ENCODE measurements at regions not wholly inside any gene's neighbourhood (a gene's known extent, or its start where the extent isn't known, plus 50 kb on each side); places are given as distances from the start of the nearest gene placed in this dataset.

- TF ChIP-seq CTCF (IDR thresholded peaks at IDR 0.05): no peak
- TF ChIP-seq POLR2A (IDR thresholded peaks at IDR 0.05): no peak
Observed at GRCh38 chr1:187454010-187454409, 625.3 kb downstream of the PLA2G4A start.
